ENCODE measurements at regions not wholly inside any gene's neighbourhood (a gene's known extent, or its start where the extent isn't known, plus 50 kb on each side); places are given as distances from the start of the nearest gene placed in this dataset.
A peak's percentile ranks its signal among the peaks of the same experiment; 100 is the strongest.

DNA sequence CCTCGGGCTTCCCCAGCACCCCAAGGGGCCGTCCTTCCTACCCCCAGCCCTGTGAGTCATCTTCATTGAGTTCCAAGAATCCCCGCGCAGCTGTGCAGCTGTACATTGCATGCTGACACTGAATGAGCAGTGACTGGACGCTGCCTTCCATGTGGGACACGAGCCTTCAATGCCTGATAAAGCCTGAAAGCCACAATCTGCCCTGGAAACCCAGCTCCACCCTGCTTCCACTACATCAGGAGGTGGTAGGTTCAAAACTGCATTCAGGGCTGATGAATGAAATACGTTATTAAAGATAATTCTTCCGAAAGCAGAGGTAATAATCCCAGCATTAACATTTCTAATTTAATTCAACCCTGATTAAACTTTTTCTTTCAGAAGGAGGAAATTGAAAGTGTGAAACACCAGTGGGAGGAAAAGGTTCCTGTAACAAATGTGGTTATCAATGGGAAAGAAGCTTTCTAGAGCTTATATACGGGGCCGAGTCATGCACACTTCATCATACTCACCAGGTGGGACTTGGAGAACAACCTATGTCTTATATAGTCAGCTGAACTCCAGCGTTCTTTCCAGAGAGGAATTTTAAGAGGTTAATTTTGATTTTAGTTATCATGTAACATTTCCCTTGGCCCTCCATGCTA lies 360.1 kb downstream of the LPIN1 start:
- DNase-seq: peak; percentile 80
- Histone ChIP-seq H3K36me3 (no peaks in the 10 kb centered on the region), H3K27me3 (ENCODE audit: low read depth) (no peaks in the 10 kb centered on the region), H3K4me3 (no peak overlapping the region), H3K27ac (replicated peaks) (no peak overlapping the region), H3K4me1 (peaks cover 21% of the 10 kb centered on the region), H3K9me3 (replicated peaks) (no peaks in the 10 kb centered on the region)
- intact Hi-C loops (cut with micrococcal nuclease): no loop called here
- TF ChIP-seq CTCF (IDR thresholded peaks at IDR 0.05; ENCODE audit: borderline replicate concordance): no peak

DNA sequence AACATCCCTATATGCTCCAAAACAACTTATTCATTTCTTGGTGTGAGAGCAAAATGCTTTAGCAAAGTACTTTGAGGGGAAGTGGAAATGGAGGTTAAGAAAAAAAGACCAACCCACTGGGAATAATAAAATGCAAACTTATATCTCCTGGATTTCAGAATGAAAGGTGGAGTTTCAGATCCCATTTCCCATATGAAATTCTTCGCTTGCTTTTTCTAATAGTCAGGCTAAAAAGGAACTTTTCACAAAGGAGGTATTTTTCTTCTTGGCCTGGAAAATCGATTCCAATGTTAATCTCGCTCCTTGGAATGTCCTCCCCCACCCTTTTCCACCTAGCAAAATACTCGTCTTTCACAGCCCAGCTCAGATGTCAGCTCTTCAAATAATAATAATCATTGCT lies 360.9 kb downstream of the LPIN1 start:
- H3K27me3 ChIP-seq (ENCODE audit: low read depth): no peaks in the 10 kb centered on the region
- H3K4me1 ChIP-seq: peaks cover 21% of the 10 kb centered on the region
- no peak for DNase-seq
- H3K9me3 ChIP-seq (replicated peaks): no peaks in the 10 kb centered on the region
- TF ChIP-seq CTCF (IDR thresholded peaks at IDR 0.05; ENCODE audit: borderline replicate concordance): no peak
- no peak overlapping the region for H3K27ac ChIP-seq (replicated peaks)
- no peaks in the 10 kb centered on the region for H3K36me3 ChIP-seq
- H3K4me3 ChIP-seq: no peak overlapping the region
- intact Hi-C loops (cut with micrococcal nuclease): no loop called here

GRCh38 chr2:12107939-12108338 lies 361.5 kb downstream of the LPIN1 start:
- TF ChIP-seq CTCF (IDR thresholded peaks at IDR 0.05; ENCODE audit: borderline replicate concordance): no peak
- no peaks in the 10 kb centered on the region for H3K9me3 ChIP-seq (replicated peaks)
- peaks cover 21% of the 10 kb centered on the region for H3K4me1 ChIP-seq
- intact Hi-C loops (cut with micrococcal nuclease): no loop called here
- H3K36me3 ChIP-seq: no peaks in the 10 kb centered on the region
- DNase-seq: no peak
- no peak overlapping the region for H3K27ac ChIP-seq (replicated peaks)
- H3K27me3 ChIP-seq (ENCODE audit: low read depth): no peaks in the 10 kb centered on the region
- H3K4me3 ChIP-seq: no peak overlapping the region

DNA sequence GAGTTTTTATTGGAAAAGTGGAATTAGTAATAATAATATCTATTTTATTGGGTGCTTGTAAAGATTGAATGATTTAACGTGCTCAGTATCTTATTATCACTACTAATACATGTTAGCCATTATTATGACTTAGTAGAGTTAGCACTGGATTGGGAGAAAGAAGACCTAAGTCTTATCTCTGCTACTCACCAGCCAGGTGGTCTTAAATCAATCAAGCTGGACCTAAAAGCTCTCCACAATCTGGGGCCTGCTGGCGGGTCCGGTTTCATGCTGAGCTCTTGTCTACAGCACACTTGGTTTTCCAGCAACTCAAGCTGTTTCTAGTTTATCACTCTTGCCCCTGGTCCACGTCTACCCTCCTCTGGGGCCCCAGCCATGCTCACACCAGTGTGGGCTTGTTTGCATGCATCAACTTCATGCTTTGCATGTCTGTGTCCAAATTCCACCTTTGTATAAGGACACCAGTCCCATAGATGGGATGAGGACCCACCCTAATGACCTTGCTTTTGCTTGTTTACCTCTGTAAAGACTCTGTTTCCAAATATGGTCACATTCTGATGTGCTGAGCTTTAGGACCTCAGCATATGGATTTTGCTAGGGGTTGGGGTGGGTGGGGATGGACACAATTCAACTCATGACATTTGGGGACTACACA lies 363.1 kb downstream of the LPIN1 start:
- Histone ChIP-seq H3K4me1 (peaks cover 21% of the 10 kb centered on the region), H3K4me3 (no peak overlapping the region), H3K9me3 (replicated peaks) (no peaks in the 10 kb centered on the region), H3K36me3 (no peaks in the 10 kb centered on the region), H3K27me3 (ENCODE audit: low read depth) (no peaks in the 10 kb centered on the region), H3K27ac (replicated peaks) (no peak overlapping the region)
- no peak for TF ChIP-seq CTCF (IDR thresholded peaks at IDR 0.05; ENCODE audit: borderline replicate concordance)
- DNase-seq: no peak
- intact Hi-C loops (cut with micrococcal nuclease): no loop called here

- H3K4me3 ChIP-seq: no peak overlapping the region
- H3K4me1 ChIP-seq: peaks cover 21% of the 10 kb centered on the region
- no peaks in the 10 kb centered on the region for H3K27me3 ChIP-seq (ENCODE audit: low read depth)
- no peak for DNase-seq
- no peaks in the 10 kb centered on the region for H3K9me3 ChIP-seq (replicated peaks)
- H3K36me3 ChIP-seq: no peaks in the 10 kb centered on the region
- intact Hi-C loops (cut with micrococcal nuclease): no loop called here
- no peak for TF ChIP-seq CTCF (IDR thresholded peaks at IDR 0.05; ENCODE audit: borderline replicate concordance)
- no peak overlapping the region for H3K27ac ChIP-seq (replicated peaks)
Measured at GRCh38 chr2:12110074-12110473, 363.6 kb downstream of the LPIN1 start.

Measured in left ventricle myocardium inferior (tissue), 1 donor.